NCI-H2227 (cell line): ENCODE measurements at regions not wholly inside any gene's neighbourhood (a gene's known extent, or its start where the extent isn't known, plus 50 kb on each side); places are given as distances from the start of the nearest gene placed in this dataset.

Experiments
- DNase-seq: peaks from one replicate; lab custom pipeline; 2025; ENCODE audit not compliant: unreplicated experiment; lab: John Stamatoyannopoulos, UW

DNA sequence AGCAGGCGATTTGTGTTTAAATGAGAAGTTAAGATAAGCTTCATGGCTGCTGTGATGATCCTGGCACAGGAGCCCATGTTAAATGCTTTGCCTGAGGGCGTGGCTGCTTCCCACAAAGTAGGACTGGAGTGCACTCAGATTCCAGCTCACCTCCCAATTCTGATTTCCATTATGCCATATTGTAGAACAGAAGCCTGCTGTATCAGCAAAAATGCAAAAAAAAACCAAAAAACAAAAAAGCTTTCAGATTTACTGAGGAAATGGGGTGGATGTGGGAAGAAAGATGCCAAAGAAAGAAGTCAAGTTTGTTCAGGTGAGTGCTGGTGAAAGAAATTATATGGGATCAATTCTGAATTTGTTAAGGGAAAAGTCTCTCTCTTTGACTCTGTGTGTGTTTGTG is 610.4 kb upstream of the NETO1 start:
- DNase-seq = no peak

DNA sequence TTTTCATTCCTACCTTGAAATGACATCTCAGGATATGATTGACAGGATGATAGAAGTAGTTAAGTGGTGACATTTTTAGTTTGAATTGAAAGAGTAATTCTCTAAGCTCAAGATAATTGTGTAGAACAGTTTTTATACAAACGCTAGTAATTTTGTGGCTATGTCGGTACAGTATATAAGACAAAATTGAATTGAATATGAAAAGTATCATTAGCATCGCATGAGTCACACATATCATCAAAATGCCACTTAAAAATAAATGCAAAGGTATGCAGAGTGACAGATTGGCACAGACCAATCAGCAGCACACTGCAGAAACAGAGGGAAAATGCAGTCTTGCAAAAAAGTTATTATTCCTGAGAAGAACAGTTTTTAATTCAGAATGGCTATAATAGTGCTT is 608.2 kb upstream of the NETO1 start:
- DNase-seq = no peak

DNA sequence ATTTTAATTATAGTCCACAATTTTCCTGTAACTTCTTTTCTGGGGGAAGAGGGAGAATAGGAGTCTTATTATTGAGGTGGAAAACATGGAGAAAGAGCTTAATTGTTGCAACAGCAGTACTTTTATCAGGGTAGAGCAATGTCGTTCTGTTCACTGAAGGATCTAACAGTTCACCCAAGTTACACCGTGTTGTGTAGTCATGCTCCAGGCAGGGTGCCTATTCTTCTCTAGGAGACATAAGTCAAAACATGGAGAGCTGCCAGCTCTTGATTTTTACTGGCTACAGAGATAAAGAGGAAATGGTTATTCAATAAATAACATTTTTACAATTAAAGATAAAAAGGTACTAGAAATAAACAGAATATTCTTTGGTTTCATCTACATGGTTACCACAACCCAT is 594.3 kb upstream of the NETO1 start:
- DNase-seq = no peak

DNA sequence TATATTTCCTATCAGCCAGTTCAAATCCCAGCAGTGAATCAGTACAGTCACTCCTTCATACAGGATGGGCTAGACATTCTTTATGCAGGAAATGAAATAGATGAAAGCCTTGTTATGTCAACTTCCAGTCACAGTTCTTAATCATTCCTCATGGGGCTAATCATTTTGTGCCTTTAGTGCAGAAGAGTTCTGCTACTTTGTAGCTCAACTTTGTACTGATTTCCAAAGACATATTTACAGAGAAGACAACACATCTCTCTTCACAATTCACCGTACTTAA is 593.9 kb upstream of the NETO1 start:
- no peak for DNase-seq

DNA sequence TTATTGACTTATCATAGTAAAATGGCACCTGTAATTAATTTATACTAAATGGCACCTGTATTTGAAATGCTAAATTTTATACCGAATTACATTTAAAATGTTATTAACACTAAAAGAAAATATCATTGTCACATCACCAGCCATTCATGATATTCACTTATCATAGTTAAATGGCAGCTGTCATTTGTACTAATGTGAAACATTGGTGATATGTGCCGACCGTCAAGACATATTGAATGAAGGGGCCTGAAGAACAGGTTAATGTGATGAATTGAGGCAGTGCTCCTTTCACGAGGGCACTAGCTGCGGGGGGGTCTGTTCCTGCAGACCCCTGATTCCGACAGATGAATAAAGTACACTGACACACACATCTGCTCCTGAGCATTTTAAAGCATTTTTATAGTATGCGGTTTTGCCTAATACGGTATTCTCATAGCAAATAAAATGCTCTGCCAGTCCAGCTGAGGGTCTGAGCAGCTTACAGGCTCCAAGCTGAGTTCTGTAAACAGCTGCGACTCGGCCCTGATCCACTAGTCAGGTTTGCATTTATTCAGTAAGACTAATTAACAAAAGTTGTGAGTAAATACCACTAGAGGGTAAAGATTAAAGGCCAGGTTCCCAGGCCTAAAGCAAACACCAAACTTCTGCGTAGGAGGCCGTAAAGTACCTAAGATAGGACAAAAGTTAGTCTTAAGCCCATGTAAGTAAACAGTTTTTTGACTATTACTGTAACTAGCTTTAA is 593.4 kb upstream of the NETO1 start:
- no peak for DNase-seq

DNA sequence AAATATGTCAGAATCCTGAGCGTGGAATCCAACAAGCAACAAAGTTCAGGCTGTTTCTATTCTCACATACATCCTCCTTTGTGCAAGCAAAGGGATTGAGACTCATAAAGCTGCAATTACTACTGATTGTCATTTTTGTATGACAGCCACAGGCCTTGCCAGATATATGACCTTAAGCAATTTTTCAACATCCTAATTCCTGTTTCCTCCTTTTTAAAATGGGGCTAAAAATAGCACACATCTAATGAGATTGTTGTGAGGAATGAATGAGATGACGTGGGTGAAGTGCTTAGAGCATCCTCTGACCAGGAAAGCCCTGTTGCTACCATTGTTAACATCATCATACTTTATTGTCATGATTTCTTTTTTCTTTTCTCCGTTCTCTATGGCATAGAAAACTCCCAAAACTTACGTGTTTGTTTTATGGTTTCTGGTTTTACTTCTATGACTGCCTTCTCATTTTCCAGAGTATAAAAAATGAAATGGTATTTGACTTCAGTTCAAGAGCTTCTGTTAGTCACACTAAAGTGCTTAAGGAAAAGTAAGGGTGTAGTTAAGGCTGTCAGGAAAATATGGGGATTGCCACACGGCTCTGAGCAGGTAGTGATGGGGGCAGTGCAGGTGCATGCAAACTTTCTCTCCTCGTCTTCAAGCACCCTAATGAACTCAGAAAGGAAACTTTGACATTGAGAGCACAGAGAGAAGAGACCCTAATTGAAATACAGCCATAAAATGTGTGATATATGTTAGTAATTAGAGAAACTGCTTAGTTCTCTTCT is 590.6 kb upstream of the NETO1 start:
- DNase-seq = no peak

DNA sequence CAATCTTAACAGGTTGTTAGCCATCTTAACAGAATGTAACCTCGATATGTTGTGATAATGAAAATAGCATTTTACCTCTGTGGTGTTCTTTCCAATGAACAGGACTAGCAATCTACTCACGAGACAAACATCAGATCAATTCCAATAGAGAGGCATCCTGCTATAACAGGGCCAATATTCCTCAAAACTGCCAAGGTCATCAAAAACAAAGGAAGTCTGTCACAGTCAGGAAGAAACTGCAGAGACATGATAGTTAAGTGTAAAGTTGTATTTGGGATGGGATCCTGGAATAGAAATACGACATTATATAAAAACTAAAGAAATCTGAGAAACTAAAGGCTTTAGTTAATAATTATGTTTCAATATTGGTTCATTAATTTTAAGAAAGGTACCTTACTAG is 588.9 kb upstream of the NETO1 start:
- DNase-seq = no peak

DNA sequence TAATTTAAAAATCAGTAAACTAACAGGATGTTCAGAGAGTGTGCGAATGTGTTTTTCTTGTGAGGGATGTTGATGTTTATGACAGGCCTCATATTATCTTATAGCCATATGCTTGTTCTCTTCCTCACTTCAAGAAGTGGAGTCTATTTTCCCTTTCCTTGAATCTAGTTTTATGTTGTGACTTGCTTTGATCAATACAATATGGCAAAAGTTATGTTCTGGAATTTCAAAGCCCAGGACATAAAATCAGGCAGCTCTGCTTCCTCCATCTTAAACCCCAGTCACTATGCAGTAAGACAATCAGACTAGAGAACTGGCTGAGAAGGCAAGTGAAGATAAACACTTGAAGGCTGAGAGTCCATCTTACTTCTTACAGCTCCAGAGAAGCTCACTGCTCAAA is 585.1 kb upstream of the NETO1 start:
- DNase-seq = no peak

DNA sequence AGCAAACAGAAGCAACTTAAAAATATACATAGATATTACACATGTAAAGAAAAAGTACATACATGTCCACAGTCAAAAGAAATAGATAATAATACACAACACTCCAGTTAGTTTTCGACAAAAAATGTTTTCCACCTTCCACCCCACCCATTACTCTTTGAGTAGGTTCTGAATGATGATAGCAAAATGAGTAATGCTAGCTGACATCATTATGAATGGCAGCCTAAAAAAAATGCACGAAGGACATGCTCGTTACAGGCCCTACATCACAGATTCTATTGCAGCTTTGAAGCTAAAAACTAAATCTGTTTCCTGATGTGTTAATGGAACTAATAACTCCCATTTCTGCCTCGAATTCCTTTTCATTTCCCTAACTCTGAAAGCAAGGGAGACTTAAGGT is 578.7 kb upstream of the NETO1 start:
- no peak for DNase-seq

DNA sequence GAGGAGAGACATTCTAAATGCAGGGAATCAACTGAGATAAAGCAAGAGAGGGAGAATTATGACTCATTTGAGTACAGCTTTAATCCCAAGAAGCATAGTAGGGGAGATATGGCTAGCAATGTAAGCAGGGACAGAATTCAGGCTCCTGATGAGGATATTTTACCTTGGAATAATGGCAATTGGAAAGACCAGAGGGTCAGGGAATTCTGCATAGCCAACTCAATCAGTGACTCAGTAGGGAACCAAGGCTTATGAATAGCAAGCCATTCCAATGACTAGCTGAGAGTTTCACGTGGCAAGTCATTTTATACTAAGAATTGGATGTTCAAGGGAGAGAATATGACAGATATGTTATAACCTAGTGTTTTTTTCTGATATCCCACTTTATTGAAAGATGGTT is 563.8 kb upstream of the NETO1 start:
- no peak for DNase-seq

DNA sequence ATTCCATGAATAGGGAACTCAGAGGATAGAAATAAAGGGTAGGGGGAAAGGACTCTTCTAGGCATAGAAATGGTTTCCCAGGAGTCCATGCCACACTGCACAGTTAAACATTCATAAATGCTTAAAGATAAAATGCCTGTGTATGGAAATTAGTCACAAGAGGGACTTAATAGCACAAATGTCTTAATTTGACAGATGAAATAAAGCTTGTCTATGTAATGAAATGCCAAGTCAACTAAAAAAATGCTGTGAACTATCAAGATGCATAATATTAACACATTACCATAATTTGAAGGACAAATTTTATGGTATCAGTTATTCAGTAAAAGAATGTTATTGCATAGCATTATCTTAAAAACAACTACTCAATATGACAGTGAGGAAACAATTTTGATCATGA is 553.2 kb upstream of the NETO1 start:
- no peak for DNase-seq

DNA sequence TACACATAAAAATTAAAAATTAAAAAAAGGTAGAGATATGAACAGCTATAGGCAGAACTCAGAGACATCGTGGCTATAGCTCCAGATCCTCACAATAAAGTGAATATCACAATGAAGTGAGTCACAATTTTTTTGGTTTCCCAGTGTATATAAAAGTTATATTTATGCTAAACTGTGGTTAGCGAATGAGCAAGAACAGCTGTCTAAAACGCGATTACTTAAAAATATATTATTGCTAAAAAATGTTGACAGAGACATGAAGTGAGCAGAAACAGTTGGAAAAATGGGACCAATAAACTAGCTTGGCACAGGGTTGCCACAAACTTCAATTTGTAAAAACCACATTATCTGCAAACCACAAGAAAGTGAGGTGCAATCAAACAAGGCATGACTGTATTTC is 551.7 kb upstream of the NETO1 start:
- no peak for DNase-seq

DNA sequence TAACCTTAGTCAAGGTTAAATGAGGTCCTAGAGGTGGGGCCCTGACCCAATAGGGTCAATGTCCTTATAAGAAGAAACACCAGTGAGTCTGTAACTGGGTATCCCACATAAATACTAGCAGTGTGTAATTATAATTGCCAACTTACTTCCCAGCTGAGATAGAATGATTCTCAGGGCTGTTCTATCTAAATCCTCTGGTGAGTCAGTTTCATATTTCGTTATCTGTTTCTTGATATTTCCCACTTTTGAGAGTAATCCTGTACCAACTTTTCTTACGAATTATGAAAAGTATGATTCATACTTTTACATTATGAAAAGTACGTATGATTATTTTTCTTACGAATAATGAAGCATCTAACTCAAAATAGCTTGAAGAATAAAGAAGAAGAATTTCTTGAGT is 546.8 kb upstream of the NETO1 start:
- DNase-seq = no peak

DNA sequence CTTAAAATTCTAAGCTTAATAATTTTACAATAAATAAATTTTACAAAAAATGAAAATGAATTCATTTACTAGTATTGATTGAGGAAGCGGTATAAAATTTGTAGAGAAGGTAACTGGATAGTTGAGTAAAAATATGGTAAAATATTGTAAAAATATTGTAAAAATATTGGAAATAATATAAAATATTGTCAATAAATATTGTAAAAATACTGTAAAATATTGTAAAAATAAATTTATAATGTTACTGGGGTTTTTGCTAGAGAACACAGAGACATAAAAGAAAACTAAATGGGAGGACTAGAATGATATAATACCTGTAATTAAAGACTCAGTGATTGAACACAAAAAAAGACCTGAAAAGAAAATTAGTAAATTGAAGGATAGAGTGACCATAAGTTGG is 546.3 kb upstream of the NETO1 start:
- DNase-seq = no peak

DNA sequence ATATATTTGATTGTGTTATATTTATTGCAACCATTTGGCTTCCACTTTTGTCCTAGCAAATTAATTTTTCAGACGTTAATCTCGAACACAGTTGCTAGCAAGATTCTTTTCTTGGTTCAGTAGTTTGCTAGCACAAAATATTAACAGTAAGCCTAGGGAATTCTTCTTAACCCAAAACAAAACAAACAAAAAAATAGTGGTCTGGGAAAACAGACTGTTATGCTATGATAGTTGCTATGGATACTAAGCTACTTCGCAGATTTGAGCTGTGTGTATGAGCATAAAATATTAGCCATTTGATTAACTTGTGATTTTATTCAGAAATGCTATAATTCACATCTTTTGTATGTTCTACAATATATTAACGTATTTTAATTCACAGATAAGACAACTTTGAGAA is 541.5 kb upstream of the NETO1 start:
- no peak for DNase-seq

DNA sequence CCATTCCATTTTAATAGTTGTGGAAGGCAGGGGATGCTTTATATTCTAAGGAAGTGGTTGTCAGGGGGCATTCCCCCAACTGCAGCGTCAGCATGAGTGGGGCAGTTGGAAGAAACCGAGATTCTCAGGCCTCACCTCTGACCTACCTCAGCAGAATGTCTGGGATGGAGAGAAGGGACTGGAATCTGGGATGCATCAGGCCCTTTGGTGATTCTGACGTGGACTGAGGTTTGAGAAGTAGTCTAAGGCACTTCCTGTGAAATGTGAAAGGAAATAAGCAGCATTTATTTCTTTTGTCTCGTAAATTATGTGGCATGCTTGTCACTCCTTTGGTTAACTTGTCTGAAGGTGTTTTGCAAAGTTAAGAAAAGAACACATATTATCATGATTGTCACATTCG is 540.7 kb upstream of the NETO1 start:
- no peak for DNase-seq

DNA sequence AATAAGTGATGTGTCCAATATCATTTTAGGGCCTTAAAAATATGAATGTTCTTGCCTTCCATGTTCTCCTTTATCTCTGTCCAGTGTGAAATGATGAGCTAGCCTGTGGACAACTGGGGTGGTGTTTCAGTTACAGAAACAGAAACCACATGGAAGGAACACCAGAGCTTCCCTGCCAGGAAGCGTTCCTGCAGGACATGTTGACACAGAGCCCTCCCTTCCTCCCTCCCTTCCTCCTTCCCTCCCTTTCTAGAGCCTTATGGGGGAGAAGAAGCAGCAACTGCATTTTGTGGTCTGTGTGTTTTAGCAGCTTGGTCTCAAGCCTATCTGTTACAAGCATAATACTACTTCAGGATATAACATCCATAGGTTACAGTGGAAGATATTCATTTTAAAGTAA is 539.7 kb upstream of the NETO1 start:
- DNase-seq = no peak

DNA sequence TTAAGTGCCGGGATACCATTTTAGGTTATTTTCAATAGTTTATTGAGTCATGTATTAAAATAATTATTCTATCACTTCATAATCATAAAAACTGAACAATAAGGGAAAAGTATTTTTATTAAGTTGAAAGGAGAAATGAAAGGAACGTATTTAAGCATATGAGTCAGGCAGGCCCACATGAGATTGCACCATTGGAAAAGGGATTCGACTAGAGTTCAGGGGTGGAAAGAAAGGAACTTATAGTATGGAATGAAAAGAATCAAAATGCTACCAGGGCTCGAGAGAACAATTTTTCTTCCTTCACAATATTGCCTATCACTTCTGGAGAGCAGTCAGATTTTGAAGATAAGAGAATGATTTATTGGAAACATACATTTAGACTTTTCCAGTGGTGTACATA is 516.5 kb upstream of the NETO1 start:
- no peak for DNase-seq

DNA sequence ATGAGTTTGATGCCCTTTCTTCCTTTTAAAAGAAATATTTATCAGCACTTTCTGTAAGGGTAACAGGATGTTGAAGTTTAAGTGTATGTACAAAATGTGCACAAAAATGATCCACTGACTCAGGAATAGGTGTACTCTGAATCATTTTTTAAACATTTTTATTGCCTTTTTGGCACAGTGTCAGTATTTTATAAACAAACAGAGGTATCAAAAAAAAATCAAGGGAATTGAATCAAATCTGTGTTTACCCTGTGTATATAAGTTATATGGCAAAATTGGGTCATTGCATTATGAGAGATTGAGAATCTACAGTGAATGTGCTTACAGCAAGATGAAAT is 513.9 kb upstream of the NETO1 start:
- no peak for DNase-seq

DNA sequence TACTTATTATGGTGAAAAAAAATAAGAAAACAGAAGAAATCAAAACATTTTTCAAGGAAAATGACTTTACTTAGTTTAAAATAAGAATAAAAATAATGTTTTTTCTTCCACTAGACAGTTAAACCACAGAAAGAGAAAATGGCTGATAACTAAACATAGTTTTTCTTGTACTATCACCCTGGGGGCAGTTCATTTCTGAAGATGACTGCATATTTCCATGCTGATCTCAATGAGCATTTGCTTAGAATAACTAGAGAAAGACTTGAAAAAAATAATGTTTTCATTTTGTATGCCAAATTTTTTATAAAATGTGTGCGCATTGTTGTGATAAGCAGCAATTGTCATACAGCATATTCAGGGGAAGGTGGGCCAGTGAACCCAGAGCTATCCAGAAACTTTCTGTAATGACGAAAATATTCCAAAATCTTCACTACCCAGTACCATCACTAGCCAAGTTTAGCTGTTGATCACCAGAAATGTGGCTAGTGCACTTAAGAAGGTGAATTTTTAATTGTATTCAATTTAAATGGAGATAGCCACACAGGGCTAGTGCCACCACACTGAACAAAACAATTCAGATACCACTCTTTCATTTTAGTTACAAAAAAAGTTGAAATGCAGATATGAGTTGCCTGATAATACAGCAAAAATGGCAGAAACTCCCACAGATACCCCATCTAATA is 513.4 kb upstream of the NETO1 start:
- DNase-seq = no peak

DNA sequence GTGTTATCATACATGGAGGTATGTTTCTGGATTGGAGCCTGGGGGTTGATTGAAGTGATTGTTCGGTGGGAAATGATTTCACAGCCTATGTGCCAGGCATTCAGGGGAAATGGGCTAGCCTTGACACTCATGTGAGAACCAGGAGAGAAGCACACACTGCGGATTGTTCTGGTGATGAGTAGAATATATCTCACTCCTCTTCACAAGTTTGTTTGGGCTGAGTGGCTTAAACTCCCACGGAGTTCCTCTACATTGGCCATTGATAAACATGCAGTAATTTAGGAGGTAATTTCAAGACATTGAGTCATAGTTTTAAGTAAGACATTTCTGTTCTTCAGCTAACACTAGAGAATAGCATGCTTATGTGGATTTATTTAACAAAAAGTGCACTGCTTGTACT is 498.9 kb upstream of the NETO1 start:
- DNase-seq = no peak

DNA sequence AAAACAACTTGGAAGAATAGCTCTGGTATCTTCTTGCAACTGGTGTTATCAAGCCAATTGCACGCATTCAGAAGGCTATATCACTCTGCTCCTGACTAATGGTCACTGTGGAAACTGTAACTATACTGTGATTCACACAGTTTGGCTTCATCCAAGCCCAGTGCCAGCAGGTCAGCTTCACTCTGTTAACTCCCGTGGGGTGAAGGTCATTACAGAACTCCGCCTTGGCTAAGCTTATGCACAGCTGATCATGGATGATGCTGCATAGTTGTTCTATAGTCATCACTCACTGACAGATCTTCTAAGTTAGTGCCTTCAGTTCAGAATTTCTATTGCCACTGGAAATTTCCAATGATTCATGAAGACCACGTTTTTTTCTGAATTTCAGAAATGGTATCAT is 497.2 kb upstream of the NETO1 start:
- DNase-seq = no peak

DNA sequence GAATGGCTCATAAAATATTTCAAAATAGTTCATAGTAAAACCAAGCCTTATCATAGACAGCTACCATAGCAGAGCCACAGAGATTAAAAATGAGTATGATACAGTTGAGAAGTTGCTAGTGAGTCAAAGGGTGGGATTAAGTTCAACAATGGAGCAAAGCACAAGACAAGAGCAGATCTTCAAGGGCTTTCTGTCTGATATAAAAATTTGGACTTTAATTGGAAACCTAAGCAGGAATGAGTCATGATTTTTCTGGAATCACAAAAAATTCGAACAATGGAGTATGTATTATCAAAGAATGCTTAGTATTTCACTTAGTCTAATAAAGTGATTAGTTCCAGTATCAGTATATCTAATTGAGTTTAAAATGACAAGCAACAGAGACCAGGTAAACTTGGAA is 487.3 kb upstream of the NETO1 start:
- DNase-seq = no peak
